Nucleus accumbens (tissue), 56 donors: ENCODE measurements at regions not wholly inside any gene's neighbourhood (a gene's known extent, or its start where the extent isn't known, plus 50 kb on each side); places are given as distances from the start of the nearest gene placed in this dataset.
A peak's percentile ranks its signal among the peaks of the same experiment; 100 is the strongest.
"Not testable (repeated sequence)": the region's sequence is repeated elsewhere in the genome, so short reads cannot be mapped to it uniquely, and the experiment has no call there.

ENCODE experiments used
- DNase-seq, 56 donors: peaks; one replicate each; lab custom pipeline; 2025; lab: John Stamatoyannopoulos, UW

- DNase-seq: no peak
Observed at GRCh38 chr18:65214456-65214855, 536.4 kb upstream of the CDH7 start.

GRCh38 chr18:65206551-65207260 lies 544.1 kb upstream of the CDH7 start:
- DNase-seq: no peak

GRCh38 chr18:65202091-65202490 lies 548.7 kb upstream of the CDH7 start:
- DNase-seq: no peak

- no peak for DNase-seq
Observed at GRCh38 chr18:65175681-65176080, 575.1 kb upstream of the CDH7 start.

GRCh38 chr18:65162086-65162485 lies 588.7 kb upstream of the CDH7 start:
- not testable (repeated sequence) for DNase-seq

GRCh38 chr18:65146482-65147021 lies 604.3 kb upstream of the CDH7 start:
- DNase-seq: no peak

GRCh38 chr18:65145312-65145711 lies 605.5 kb upstream of the CDH7 start:
- DNase-seq: no peak

- no peak for DNase-seq
Observed at GRCh38 chr18:65133610-65134009, 617.2 kb upstream of the CDH7 start.

- no peak for DNase-seq
Observed at GRCh38 chr18:65124633-65125032, 626.2 kb upstream of the CDH7 start.

- no peak for DNase-seq
Observed at GRCh38 chr18:65103864-65104263, 646.9 kb upstream of the CDH7 start.

- DNase-seq: peak in 25 of 56 donors; percentile 0 to 36 (median 3)
Observed at GRCh38 chr18:65093346-65093745, 657.5 kb upstream of the CDH7 start.

- peak in 3 of 56 donors; percentile 1 to 2 (median 1) for DNase-seq
Observed at GRCh38 chr18:65091744-65092329, 659.0 kb upstream of the CDH7 start.

- no peak for DNase-seq
Observed at GRCh38 chr18:65082907-65083306, 667.9 kb upstream of the CDH7 start.

GRCh38 chr18:65081786-65082185 lies 669.0 kb upstream of the CDH7 start:
- DNase-seq: no peak

- no peak for DNase-seq
Observed at GRCh38 chr18:65073060-65073550, 677.7 kb upstream of the CDH7 start.

- DNase-seq: no peak
Observed at GRCh38 chr18:65057439-65058083, 693.3 kb upstream of the CDH7 start.

GRCh38 chr18:65056575-65056974 lies 694.2 kb upstream of the CDH7 start:
- no peak for DNase-seq

- no peak for DNase-seq
Observed at GRCh38 chr18:65049586-65049985, 701.2 kb upstream of the CDH7 start.

- no peak for DNase-seq
Observed at GRCh38 chr18:65039578-65039977, 711.2 kb upstream of the CDH7 start.

GRCh38 chr18:65035701-65036100 lies 715.1 kb upstream of the CDH7 start:
- no peak for DNase-seq

- DNase-seq: no peak
Observed at GRCh38 chr18:65025756-65026155, 725.1 kb upstream of the CDH7 start.
